ENCODE measurements at regions not wholly inside any gene's neighbourhood (a gene's known extent, or its start where the extent isn't known, plus 50 kb on each side); places are given as distances from the start of the nearest gene placed in this dataset.

DNA sequence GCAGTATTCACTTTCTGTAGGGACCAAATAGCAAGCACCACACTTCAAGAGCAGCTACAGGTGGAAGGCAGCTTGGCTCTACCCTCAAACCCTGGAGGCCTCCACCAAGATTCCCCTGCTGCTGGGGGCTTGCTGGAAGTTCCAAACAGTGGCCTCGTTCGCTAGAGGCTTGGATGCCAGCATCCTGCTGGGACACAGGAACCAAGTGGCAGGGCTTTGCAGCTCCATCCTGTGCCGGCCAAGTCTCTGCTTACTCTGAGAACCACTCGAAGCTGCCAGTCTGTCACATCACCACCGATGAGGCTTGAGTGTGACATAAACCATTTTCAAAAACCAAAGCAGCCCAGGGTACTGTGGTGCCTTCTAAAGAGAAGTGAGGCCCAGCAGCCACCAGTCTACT lies 69.2 kb upstream of the UNC5B start:
- no peak for TF ChIP-seq SIN3A (IDR thresholded peaks at IDR 0.05; ENCODE audit: borderline replicate concordance, insufficient read depth, low read length)
- no peak for TF ChIP-seq FOXP2 (optimal IDR thresholded peaks at IDR 0.05; ENCODE audit: borderline replicate concordance, extremely low read depth, extremely low read length, insufficient read depth)
- TF ChIP-seq, protein P1, sequence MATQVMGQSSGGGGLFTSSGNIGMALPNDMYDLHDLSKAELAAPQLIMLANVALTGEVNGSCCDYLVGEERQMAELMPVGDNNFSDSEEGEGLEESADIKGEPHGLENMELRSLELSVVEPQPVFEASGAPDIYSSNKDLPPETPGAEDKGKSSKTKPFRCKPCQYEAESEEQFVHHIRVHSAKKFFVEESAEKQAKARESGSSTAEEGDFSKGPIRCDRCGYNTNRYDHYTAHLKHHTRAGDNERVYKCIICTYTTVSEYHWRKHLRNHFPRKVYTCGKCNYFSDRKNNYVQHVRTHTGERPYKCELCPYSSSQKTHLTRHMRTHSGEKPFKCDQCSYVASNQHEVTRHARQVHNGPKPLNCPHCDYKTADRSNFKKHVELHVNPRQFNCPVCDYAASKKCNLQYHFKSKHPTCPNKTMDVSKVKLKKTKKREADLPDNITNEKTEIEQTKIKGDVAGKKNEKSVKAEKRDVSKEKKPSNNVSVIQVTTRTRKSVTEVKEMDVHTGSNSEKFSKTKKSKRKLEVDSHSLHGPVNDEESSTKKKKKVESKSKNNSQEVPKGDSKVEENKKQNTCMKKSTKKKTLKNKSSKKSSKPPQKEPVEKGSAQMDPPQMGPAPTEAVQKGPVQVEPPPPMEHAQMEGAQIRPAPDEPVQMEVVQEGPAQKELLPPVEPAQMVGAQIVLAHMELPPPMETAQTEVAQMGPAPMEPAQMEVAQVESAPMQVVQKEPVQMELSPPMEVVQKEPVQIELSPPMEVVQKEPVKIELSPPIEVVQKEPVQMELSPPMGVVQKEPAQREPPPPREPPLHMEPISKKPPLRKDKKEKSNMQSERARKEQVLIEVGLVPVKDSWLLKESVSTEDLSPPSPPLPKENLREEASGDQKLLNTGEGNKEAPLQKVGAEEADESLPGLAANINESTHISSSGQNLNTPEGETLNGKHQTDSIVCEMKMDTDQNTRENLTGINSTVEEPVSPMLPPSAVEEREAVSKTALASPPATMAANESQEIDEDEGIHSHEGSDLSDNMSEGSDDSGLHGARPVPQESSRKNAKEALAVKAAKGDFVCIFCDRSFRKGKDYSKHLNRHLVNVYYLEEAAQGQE (IDR thresholded peaks at IDR 0.05; ENCODE audit: insufficient read depth in 1 of 2, low read depth in 2 of 2, low read length in 2 of 2): no peak
- TF ChIP-seq POLR2AphosphoS5 (IDR thresholded peaks at IDR 0.05; ENCODE audit: low read depth, low read length): no peak
- TF ChIP-seq TAF1 (IDR thresholded peaks at IDR 0.05; ENCODE audit: borderline replicate concordance, insufficient read depth, low read length): no peak

DNA sequence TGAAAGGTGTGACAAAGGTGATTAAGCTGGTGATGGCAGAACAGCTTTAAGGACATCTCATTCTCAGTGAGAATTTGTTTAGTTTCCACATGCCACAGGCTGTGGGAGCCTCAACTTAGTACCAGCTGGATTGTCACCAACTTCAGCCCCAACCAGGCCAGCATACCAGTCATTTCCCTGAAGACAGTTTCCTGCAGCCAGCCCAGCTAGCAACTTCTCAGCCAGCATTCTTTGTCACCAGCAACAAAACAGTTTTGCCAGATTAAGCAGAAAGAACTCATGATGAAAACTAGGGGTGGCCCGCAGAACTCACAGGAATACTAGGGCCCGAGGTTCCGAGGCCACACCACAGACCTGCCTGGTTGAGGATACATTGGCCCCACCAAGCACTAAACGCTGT lies 68.8 kb upstream of the UNC5B start:
- TF ChIP-seq POLR2AphosphoS5 (IDR thresholded peaks at IDR 0.05; ENCODE audit: low read depth, low read length) (no peak), SIN3A (IDR thresholded peaks at IDR 0.05; ENCODE audit: borderline replicate concordance, insufficient read depth, low read length) (no peak), FOXP2 (optimal IDR thresholded peaks at IDR 0.05; ENCODE audit: borderline replicate concordance, extremely low read depth, extremely low read length, insufficient read depth) (no peak), TAF1 (IDR thresholded peaks at IDR 0.05; ENCODE audit: borderline replicate concordance, insufficient read depth, low read length) (no peak)
- TF ChIP-seq, protein P1 (IDR thresholded peaks at IDR 0.05; ENCODE audit: insufficient read depth in 1 of 2, low read depth in 2 of 2, low read length in 2 of 2): no peak

DNA sequence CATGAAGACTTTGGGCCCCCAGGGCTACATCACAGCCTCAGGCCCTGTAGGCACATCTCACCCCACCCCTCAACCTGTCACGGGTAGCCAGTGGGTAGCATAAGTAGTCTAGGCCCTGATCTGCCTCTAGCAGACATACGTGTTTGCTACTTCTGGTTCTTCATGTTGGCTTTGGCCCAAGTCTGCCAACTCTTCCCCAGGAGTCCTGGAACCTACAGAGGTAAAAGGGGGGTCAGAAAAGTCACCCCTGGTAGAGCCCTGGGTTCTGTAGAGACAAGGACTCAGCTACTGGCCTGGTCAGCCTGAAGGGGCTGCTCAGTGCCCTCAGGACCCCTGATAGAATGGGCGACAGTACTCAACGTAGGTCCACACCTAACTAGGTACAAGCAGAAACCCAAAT lies 67.5 kb upstream of the UNC5B start:
- TF ChIP-seq FOXP2 (optimal IDR thresholded peaks at IDR 0.05; ENCODE audit: borderline replicate concordance, extremely low read depth, extremely low read length, insufficient read depth): no peak
- TF ChIP-seq, protein P1 (IDR thresholded peaks at IDR 0.05; ENCODE audit: insufficient read depth in 1 of 2, low read depth in 2 of 2, low read length in 2 of 2): no peak
- TF ChIP-seq POLR2AphosphoS5 (IDR thresholded peaks at IDR 0.05; ENCODE audit: low read depth, low read length): no peak
- no peak for TF ChIP-seq TAF1 (IDR thresholded peaks at IDR 0.05; ENCODE audit: borderline replicate concordance, insufficient read depth, low read length)
- TF ChIP-seq SIN3A (IDR thresholded peaks at IDR 0.05; ENCODE audit: borderline replicate concordance, insufficient read depth, low read length): no peak

DNA sequence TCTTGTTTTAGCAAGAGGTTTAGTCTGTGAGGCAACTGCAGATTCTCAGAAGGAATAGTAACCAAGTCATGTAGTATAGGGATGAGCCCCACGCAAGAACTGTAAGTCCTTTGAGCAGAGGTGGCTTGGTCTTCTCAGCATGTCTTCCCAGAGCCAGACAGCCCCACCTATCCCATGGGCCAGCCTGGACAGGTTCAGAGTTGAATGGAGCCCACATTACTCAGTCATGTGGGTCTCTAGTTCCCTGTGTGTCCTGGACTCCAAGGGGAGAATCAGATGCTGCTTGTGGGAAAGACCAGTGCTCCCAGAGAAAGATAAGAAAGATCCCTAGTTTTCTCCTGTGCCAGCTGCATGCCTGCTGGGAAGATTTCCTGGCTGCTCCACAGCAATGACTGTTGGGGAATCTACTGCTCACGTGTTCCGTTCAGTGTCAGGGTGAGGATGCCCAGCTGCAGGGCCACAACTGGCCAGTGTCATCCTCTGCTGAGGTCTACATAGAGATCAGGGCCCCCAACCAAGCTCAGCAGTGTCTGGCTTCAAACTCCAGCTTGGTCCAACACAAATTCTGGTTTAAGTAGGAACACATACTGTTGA lies 66.9 kb upstream of the UNC5B start:
- TF ChIP-seq FOXP2 (optimal IDR thresholded peaks at IDR 0.05; ENCODE audit: borderline replicate concordance, extremely low read depth, extremely low read length, insufficient read depth) (no peak), POLR2AphosphoS5 (IDR thresholded peaks at IDR 0.05; ENCODE audit: low read depth, low read length) (no peak), TAF1 (IDR thresholded peaks at IDR 0.05; ENCODE audit: borderline replicate concordance, insufficient read depth, low read length) (no peak), SIN3A (IDR thresholded peaks at IDR 0.05; ENCODE audit: borderline replicate concordance, insufficient read depth, low read length) (no peak)
- TF ChIP-seq, protein P1 (IDR thresholded peaks at IDR 0.05; ENCODE audit: insufficient read depth in 1 of 2, low read depth in 2 of 2, low read length in 2 of 2): no peak

All from PFSK-1 (cell line).